HG03095 (cell line): ENCODE measurements at regions not wholly inside any gene's neighbourhood (a gene's known extent, or its start where the extent isn't known, plus 50 kb on each side); places are given as distances from the start of the nearest gene placed in this dataset.

Source experiments
- ATAC-seq: cut with Tn5 transposase; IDR thresholded peaks from one replicate; pipeline ENCODE4 v1.9.1; 2021; ENCODE audit warnings: moderate library complexity; ENCODE audit not compliant: unreplicated experiment

DNA sequence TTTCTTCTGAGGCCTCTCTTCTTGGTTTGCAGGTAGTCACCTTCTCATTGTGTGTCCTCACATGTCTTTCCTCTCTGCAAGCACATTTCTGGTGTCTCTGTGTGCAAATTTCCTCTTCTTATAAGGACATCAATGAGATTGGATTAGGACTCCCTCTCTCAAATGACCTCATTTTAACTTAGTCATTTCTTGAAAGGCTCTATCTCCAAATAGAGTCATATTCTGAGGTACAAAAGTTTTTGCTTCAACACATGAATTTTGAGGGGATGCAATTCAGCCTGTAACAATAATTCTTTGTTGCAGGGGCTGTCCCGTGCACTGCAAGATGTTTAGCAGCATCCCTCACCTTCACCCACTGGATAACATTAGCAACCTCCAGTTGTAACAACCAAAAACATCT, 115.0 kb upstream of the DCBLD2 start:
- ATAC-seq, result no peak

DNA sequence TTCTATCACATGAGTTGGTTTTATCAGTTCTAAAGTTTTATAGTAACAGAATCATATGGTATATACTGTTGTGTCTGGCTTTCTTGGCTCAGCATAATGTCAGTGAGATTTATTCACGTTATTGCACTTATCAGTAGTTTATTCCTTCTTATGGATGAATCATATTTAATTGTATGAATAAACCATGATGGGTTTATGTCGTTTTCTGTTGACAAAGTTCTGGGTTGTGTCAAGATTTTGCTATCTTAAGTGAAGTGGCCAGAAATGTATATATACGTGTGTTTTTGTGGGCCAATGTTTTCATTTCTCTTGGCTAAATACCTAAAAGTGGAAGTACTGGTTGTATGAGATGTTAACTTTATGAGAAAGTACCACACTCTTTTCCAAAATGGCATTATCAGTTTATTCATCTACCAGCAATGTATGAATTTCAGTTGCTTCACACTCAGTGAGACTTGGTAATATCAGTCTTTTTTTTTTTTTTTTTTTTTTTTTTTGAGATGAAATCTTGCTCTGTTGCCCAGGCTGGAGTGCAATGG, 112.4 kb upstream of the DCBLD2 start:
- no peak for ATAC-seq

DNA sequence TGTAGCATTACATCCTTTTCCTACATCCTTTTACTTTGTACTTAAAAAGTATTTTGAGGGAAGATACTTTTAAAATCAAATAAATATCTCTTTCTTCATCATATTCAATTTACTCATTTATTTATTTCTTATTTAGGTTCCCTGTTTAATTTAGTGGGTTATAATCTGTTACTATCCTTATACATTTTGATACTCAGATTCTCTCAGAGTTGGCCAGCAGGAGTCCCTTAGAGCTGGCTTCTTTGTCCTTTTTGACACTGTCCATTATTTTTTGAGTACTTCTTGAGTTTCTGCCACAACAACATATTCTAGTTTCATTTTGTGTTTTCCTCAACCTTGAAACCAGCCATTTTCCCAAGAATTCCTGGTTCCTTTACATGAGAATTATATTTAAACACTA, 111.6 kb upstream of the DCBLD2 start:
- no peak for ATAC-seq

DNA sequence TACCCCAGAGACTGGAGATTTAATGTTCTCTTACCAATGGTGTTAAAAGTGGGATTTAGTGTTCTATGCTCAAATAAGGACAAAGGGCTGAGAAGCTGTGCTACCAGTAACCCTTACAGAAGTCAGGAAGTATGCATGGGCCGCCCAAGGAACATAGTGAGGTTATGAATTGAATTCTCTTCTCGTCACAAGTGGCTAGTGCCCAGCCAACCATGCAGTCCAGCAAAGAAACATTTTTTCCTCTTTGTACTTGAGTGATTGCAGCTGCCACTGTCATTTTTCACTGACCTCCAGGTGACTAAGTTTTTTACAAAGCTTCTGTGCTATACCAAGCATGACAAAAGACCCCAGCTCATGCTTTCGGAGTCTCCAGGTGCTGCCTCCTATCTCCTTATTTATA, 110.6 kb upstream of the DCBLD2 start:
- peak; percentile 96 for ATAC-seq

DNA sequence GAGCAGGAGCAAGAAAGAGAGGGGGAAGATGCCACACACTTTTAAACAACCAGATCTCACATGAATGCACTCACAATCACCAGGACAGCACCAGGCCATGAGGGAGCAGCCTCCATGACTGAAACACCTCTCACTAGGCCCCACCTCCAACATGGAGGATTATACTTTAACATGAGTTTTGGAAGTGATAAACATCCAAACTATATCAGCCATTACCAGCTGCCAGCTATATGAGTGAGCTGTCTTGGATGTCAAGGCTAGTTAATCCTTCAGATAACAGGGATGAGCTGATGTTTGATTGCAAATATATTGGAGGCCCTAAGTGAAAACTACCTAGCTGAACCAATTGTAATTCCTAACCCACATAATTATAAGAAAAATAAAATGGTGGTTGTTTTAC, 108.4 kb upstream of the DCBLD2 start:
- no peak for ATAC-seq

DNA sequence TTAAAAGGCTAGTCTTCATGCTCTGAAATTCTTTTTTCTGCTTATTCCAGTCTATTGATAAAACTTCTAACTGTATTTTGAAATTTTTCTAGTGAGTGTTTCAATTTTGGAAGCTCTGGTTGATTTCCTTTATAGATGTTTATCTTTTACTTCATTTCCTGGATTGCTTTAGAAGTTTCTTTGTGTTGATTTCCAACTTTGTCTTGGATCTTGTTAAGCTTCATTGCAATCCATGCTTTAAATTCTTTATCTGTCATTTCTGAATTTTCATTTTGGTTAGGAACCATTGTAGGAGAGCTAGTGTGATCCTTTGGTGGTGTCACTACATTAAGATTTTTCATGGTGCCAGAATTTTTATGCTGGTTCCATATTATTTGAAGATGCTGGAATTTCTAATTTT, 105.2 kb upstream of the DCBLD2 start:
- no peak for ATAC-seq

DNA sequence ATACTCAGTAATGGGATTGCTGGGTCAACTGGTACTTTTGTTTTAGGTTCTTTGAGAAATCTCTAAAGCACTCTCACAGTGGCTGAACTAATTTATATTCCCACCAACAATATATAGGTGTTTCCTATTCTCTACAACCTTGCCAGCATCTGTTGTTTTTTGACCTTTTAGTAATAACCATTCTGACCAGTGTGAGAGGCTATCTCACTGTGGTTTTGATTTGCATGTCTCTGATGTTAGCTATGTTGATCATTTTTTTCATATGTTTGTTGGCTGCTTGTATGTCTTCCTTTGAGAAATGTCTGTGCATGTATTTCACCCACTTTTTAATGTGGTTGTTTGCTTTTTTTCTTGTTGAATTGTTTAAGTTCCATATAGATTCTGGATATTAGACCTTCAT, 98.2 kb upstream of the DCBLD2 start:
- ATAC-seq, result no peak

DNA sequence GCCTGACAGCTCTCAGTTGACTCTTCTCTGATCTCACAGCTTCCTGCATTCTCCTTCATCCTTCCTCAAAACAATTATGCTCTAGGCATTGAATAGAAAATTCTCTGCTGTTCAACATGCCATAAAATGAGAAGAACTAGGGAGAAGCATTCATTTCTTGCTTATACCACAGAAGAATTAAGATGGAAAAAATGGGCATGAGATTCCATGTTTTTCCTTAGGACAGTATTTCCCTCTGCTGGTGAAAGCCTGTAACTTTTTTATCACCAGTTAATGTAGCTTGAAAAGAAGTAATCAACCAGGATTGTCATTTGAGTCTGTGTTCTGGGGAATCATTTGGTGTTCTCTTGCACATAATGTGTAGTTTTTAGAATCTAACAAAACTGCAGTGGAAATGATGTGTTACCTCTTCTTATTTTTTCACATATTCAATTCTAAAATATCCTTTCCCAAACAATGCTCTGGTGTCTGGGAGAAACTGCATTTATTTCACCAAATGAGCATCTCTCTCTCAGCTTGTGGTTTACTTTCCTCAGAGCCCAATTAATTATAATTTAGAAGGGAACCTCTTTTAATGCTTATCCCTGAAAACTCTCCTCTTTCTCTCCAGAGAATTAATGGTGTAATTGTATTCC, 92.8 kb upstream of the DCBLD2 start:
- no peak for ATAC-seq

DNA sequence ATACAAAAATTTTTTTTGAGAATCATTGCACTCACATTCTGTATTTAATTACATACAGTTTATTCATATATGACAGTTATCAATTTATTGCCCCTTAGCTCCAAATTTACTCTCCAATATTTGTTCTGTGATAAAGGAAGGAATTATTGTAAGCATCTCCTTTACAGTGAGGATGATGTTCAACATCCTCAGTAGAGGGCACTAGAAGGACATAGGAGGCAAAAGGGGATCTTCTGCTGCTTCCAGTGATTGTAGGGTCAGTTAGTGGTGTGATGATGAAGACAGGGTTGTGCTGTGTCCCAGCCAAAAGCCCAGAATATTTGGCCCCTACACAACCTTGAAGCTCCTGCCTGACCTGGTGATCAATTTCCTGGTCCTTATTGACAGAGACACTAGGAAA, 89.9 kb upstream of the DCBLD2 start:
- no peak for ATAC-seq

DNA sequence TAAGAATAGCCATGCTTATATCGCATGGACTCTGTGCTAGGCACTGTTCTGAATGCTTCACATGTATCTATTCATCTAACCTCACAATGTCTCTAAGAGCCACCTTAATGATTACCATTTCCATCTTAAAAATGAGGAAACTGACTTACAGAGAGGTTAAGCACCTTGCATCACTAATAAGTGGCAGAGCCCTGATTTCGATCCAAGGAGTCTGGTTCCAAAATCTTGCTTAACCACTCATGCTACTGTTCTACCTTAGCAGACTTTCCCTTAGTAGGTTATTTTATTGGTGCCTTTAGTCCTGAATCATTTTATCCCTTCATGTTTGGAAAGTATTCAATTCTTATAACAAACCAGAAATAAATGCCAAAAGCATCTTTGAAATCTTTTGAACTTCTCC, 89.2 kb upstream of the DCBLD2 start:
- no peak for ATAC-seq

DNA sequence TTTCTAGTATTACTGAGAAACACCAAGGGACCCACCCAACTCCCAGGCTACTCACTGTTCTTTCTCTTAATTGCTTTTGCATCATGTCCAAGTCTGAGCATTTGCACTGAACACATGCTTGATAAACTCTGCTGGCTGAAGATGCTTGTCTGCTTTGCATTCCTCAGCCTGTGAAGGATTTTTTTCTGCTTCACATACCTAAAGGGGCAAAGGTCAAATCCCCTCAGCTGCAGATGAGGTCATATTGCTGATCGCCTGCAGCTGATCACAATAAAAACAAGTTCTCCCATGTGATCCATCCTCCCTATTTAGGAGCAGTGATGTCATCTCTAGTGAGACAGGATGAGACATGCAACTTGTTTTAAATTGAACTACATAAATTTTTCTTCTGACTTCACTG, 84.6 kb upstream of the DCBLD2 start:
- no peak for ATAC-seq

DNA sequence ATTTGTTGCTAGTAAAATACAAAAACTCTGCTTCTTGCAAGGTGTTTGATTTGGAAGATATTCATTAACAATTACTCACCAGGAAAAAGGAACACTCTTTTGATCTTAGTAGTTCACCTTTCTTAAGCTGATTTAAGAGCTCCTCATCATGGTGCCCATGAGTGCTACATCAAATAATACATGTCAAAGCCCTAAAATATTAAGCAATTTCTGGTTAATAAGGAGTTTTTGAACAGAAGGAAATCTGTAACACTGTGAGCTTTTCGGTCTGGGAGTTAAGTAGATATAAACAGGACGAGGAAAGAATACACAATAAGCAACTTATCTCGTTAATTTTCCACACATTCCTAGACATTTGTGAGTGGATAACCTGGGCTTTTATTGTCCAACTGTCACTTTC, 83.9 kb upstream of the DCBLD2 start:
- ATAC-seq, result no peak

DNA sequence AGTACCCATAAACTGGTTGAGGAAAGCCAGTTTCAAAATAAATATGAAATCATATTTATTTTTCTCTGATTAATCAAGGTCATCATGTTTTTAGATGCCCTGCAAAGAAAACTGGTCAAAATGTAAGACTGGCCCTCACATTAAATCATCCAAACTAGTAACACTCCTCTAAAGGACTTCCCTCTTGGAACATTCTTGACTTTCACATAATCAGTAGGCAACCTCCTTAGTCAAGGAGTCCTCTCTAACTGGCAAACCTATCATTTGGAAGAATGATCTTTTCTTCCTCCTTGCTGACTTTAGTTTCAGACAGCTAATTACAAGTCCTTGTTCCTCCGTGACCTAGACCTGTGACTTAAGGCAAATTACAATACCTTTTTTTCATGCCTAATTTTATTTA, 82.5 kb upstream of the DCBLD2 start:
- ATAC-seq, result no peak

DNA sequence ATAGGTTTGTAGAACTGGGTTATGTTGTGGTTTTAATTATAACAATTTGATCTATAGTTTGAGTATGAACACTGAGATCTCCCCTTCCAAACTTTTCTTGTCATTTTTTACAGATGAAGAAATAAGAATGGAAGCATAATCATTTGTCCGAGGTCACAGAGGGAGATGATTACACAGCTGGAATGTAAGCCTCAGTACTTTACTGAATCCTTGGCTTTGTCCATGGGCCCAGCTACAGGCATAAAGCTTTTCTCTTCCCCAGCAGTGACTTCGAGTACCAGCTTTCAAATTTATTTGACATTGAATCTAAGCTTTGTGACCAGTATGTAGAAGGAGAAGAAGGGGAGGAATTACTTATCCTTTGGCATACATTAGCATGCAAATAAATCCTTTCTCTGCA, 80.9 kb upstream of the DCBLD2 start:
- no peak for ATAC-seq

DNA sequence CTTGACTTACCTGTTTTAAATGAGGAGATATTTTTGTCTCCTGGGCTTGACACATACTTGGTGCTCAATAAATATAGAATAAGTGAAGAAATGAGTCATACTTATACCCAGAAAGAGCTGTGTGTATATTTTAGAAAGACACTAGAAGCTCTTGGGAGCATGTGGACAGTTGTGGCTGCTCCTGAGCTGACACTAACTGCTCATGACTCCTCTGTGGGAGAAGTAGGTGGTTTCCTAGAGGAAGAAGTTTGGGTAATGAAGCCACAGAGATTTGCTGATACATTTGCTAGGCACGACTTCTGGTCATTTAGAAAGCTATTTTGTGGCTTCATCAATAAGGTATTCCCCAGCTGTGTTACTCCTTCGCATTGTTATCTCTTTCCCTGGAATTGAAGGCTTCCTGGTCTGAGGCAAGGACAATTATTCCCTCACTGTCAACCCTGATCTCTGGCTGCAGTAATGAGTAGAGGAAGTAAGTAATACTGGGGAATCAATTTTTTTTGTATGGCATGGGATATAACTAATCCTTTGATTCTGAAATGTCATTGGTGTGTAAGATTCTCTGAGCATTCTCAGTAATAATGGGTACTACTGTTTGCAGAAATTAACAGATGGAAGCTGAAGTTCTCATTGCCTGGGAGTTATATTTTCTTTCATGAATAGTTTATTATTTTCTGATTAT, 79.6 kb upstream of the DCBLD2 start:
- ATAC-seq, result peak; percentile 92

DNA sequence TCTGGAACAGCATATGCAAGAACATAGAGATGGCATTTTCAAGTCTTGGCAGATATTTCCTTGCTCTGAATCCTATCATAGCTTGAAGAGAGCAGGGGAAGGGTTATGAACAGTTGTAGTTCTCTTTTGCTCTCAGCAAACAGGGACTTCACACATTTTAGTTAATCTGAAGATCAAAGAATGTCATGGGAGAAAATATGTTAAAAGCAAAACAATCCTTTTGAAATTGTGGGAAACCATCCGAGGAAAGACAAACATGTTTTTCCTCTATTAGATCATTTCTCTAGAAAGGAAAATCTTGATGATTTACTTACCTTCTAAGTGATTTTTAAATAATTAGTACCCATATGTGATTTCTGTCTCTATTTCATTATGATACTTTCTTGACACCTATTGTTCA, 77.8 kb upstream of the DCBLD2 start:
- no peak for ATAC-seq

DNA sequence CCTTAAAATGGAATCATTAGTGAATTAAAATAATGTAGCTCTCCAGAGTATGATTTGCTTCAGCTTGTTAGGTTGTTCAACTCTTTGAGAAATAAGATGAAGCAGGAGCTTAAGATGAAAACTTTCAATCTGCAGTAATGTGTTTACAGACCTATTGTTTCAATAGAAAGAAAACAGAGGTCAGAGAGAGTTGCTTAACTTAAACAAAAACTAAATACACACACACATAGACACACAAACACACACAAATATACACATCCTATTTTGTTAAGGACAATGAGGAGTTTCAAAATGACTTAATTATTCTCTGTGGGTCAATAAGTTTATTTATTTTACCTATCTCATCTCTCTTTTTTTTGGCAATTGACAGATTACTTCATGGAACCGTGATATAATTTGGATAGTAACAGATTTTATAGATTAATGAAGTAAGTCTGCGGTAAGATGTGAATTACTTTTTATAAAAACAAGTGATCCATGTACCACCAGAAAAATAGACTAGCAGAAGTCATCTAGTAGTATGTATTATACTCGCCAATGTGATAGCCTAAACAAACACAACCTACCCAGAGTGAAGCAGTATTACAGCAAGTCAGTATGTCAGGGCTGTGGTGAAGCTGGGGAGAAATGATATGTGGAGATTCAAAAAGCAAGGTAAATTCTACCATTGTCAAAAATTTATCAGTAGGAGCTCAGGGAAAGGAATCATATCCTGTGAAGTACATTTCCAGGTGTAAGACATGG, 76.7 kb upstream of the DCBLD2 start:
- ATAC-seq, result no peak

DNA sequence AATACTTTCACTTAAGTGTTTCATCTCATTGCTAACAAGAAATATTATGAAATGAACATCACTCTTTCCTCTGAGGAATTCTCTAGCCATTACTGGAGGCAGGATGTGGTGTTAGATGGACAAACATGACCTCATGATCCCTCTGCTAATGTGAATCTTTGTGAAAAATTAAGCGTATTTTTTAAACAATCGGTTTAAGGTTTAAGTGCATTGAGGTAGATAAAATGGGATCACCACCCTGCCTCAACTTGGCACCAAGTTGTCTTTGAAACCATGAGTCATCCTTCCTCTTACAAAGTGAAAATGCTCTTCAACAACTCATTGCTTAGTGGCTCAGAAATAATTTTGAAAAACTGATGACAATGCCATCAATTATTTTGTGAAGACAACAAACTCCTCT, 76.0 kb upstream of the DCBLD2 start:
- no peak for ATAC-seq

DNA sequence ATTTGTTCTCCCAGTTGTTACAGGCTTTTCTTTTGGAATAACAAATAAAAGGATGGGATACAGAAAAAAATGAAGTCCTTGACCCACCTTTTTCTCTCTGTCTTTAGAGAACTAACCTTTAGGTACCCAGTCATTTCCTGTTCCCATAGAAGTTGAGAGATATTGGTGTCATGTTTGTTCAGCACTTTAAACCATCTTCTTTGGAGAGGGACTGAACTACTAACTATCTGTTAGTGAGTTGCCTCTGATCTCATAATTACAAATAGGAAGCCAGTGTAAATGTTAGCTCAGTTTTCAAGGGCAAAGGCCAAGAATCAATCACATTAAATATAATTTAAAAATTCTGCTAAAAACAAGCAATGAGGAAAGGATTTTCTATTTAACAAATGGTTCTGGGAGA, 72.9 kb upstream of the DCBLD2 start:
- no peak for ATAC-seq

DNA sequence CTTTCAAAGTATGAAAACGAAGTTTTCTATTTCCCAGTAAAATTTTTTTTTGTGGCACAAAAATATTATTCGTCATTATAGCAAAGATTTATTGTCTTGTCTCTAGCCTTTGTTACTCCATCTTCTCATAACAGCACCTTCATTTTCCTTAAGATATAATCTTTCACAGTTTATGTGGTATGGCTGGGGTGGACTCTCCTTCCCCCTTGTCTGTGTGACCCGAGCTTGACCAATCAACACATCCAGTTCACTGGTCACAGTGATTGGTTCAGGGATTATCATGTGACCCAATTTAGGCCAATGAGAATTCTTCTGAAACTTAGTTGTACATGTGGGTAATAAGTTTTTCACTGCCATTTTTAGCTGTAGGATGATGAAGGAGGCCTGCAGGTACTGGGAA, 71.2 kb upstream of the DCBLD2 start:
- ATAC-seq, result no peak

DNA sequence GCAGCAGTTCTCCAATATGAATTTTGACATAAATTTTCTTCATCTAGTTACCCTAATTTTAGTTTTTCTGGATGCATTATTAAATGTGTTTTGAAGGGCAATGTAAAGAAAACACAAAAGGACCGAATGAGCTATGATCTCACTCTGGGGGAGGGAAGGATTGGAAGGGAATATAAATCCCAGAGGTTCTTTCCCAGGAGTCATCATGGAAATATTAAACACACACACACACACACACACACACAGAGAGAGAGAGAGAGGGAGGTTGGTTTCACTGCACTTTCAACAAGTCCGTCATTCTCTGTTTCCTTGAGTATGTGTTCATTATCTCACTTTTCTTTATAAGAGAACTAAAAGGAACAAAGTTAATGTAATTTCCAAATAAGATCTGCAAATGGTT, 70.7 kb upstream of the DCBLD2 start:
- ATAC-seq, result no peak

DNA sequence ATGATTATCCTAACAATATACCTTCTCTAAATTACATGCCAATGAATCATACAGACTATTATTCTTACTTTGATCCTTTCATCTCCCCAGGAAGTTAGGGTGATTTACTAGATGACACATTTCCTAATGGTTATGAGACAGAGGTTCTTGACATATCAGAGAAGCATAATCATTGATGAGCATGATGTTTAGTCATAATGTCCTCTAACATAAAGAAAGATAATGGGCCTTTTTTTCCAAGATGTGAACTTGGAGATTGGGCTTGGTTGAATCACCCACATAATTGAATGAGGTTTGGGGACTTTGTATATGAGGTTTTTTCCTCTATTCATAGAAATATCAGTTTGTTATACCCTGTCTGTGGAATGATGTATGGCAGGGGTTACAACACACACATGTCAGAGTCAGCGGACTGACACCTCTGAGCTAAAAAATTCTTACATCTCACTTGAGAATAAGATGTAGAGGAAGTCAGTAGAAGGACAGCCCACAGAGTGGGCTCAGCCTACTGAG, 69.7 kb upstream of the DCBLD2 start:
- ATAC-seq, result no peak
